PC-9 (cell line): ENCODE measurements at regions not wholly inside any gene's neighbourhood (a gene's known extent, or its start where the extent isn't known, plus 50 kb on each side); places are given as distances from the start of the nearest gene placed in this dataset.

Experiments
- BruUV-seq: library from RNA; stranded (reverse); fragments of 400-500 nt; replicated peaks from 2 replicates; lab custom pipeline; 2021; lab: Mats Ljungman, UMichigan
- CTCF ChIA-PET: fragments of 300-600 bp; sonication (Branson Sonifier 250); formaldehyde crosslinking; loops from one replicate; lab custom pipeline; 2022; ENCODE audit warnings: antibody characterized with exemption; lab: Charles Lee
- POLR2A ChIA-PET: fragments of 300-600 bp; sonication (Branson Sonifier 250); formaldehyde crosslinking; loops from one replicate; lab custom pipeline; 2022; ENCODE audit warnings: antibody characterized with exemption; ENCODE audit not compliant: unreplicated experiment; lab: Charles Lee
- DNase-seq, 2 experiments: peaks; one replicate each; pipeline versions ENCODE4 v3.0.0 to v3.0.0-alpha.2; 2015 to 2022; ENCODE audit warnings: mixed read lengths in 1 of 2
- H2AFZ ChIP-seq: fragments of 200-600 bp; sonication (generic); 2 replicates; pipeline ENCODE4 v1.8.1; 2017; ENCODE audit warnings: antibody characterized with exemption
- H3F3A ChIP-seq: fragments of 200-600 bp; sonication (generic); 2 replicates; pipeline ENCODE4 v1.8.1; 2017; ENCODE audit warnings: antibody characterized with exemption, mild to moderate bottlenecking, low read depth; ENCODE audit not compliant: insufficient read depth
- H3K27ac ChIP-seq: fragments of 200-600 bp; sonication (generic); 2 replicates; pipeline ENCODE4 v1.6.1; 2016; ENCODE audit warnings: mixed run types
- H3K27me3 ChIP-seq: fragments of 200-600 bp; sonication (generic); 2 replicates; pipeline ENCODE4 v1.6.1; 2016; ENCODE audit warnings: low read depth, mixed run types; ENCODE audit not compliant: insufficient read depth
- H3K36me3 ChIP-seq: fragments of 200-600 bp; sonication (generic); 2 replicates; pipeline ENCODE4 v1.6.1; 2016; ENCODE audit warnings: low read depth, mixed run types
- H3K4me1 ChIP-seq: fragments of 200-600 bp; sonication (generic); replicated peaks from 2 replicates; pipeline ENCODE4 v1.6.1; 2016; ENCODE audit warnings: mixed run types; ENCODE audit not compliant: insufficient read depth
- H3K4me2 ChIP-seq: fragments of 200-600 bp; sonication (generic); 2 replicates; pipeline ENCODE4 v1.6.1; 2017; ENCODE audit warnings: mixed run types
- H3K4me3 ChIP-seq: fragments of 200-600 bp; sonication (generic); 2 replicates; pipeline ENCODE4 v1.6.1; 2016; ENCODE audit warnings: mixed run types
- H3K79me2 ChIP-seq: fragments of 200-600 bp; sonication (generic); 2 replicates; pipeline ENCODE4 v1.6.1; 2017; ENCODE audit warnings: low read depth, mixed run types
- H3K9me2 ChIP-seq: fragments of 200-600 bp; sonication (generic); 2 replicates; pipeline ENCODE4 v1.8.1; 2017; ENCODE audit warnings: mild to moderate bottlenecking; ENCODE audit not compliant: insufficient read depth
- H3K9me3 ChIP-seq: fragments of 200-600 bp; sonication (generic); 2 replicates; pipeline ENCODE4 v1.8.1; 2016; ENCODE audit warnings: low read depth; ENCODE audit not compliant: insufficient read depth
- H4K20me1 ChIP-seq: fragments of 200-600 bp; sonication (generic); 2 replicates; pipeline ENCODE4 v1.8.1; 2017; ENCODE audit not compliant: insufficient read depth
- EZH2 ChIP-seq: fragments of 200-600 bp; sonication (generic); IDR thresholded peaks from 2 replicates; pipeline ENCODE4 v1.8.0; 2017; ENCODE audit warnings: antibody characterized with exemption, low read depth
- intact Hi-C: fragments of 100-400 bp; cut with micrococcal nuclease; formaldehyde crosslinking; loops from one replicate; pipeline ENCODE4 v1.10.0; 2022; ENCODE audit not compliant: unreplicated experiment
- TF ChIP-seq, protein P1 (sequence below): fragments of 200-600 bp; sonication (generic); conservative IDR thresholded peaks from 2 replicates; pipeline ENCODE4 v1.6.1; 2017; ENCODE audit warnings: mixed run types, antibody characterized with exemption, mild to moderate bottlenecking, moderate library complexity

DNA sequence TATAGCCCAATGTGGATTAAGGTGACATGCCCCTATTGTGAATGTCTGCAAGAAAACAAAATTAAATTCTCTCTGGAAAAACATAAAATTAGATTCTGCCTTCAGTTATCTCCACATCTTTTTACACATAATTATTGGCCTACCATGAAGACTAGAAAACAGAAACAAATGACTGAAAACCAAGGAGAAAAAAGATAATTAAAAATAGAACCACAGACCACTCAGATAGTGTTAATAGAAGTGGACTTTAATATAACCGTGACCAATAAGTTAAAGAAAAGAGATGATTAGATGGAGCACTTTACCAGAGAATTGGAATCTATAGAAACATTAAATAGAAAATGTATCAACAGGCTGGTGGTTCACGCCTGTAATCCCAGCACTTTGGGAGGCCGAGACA lies 445.7 kb downstream of the EPM2A start:
- Histone ChIP-seq H4K20me1 (no peaks in the 10 kb centered on the region), H3K79me2 (no peaks in the 10 kb centered on the region), H3K36me3 (no peaks in the 10 kb centered on the region), H3K4me2 (no peak overlapping the region), H3K4me1 (no peaks in the 10 kb centered on the region), H3K9me3 (no peaks in the 10 kb centered on the region), H3F3A (no peaks in the 10 kb centered on the region), H3K27me3 (no peaks in the 10 kb centered on the region), H2AFZ (no peak overlapping the region), H3K27ac (no peak overlapping the region), H3K4me3 (no peak overlapping the region), H3K9me2 (no peaks in the 10 kb centered on the region; the same call in 1 of the 2 replicates)
- BruUV-seq = no TSS peak
- intact Hi-C loops = no loop called here
- TF ChIP-seq EZH2 = no peak
- TF ChIP-seq, protein P1, sequence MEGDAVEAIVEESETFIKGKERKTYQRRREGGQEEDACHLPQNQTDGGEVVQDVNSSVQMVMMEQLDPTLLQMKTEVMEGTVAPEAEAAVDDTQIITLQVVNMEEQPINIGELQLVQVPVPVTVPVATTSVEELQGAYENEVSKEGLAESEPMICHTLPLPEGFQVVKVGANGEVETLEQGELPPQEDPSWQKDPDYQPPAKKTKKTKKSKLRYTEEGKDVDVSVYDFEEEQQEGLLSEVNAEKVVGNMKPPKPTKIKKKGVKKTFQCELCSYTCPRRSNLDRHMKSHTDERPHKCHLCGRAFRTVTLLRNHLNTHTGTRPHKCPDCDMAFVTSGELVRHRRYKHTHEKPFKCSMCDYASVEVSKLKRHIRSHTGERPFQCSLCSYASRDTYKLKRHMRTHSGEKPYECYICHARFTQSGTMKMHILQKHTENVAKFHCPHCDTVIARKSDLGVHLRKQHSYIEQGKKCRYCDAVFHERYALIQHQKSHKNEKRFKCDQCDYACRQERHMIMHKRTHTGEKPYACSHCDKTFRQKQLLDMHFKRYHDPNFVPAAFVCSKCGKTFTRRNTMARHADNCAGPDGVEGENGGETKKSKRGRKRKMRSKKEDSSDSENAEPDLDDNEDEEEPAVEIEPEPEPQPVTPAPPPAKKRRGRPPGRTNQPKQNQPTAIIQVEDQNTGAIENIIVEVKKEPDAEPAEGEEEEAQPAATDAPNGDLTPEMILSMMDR = no peak
- CTCF ChIA-PET = no interaction called here
- DNase-seq = no peak
- POLR2A ChIA-PET = no interaction called here

DNA sequence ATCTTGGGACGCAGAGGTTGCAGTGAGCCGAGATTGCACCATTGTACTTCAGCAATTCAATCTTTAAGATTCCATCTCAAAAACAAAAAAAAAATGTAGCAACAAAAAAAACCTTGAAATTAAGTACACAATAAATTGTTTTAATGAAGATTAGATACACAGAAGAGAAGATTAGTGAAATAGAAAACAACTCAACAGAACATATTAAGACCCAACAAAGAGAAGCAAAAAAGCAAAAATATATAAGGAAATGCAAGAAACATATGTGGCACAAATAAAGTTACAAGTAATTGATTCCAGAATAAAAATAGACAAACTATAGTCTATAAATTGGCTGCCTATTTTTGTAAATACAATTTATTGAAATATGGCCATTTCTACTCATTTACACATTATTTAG lies 445.2 kb downstream of the EPM2A start:
- TF ChIP-seq EZH2 = no peak
- TF ChIP-seq, protein P1 = no peak
- no TSS peak for BruUV-seq
- no peaks in the 10 kb centered on the region for H4K20me1 ChIP-seq
- H3K9me3 ChIP-seq = no peaks in the 10 kb centered on the region
- POLR2A ChIA-PET = no interaction called here
- no peak overlapping the region for H2AFZ ChIP-seq
- no peaks in the 10 kb centered on the region for H3K4me1 ChIP-seq
- H3K4me3 ChIP-seq = no peak overlapping the region
- no peaks in the 10 kb centered on the region; the same call in 1 of the 2 replicates for H3K9me2 ChIP-seq
- H3K79me2 ChIP-seq = no peaks in the 10 kb centered on the region
- no peak overlapping the region for H3K4me2 ChIP-seq
- no peaks in the 10 kb centered on the region for H3K27me3 ChIP-seq
- H3F3A ChIP-seq = no peaks in the 10 kb centered on the region
- CTCF ChIA-PET = no interaction called here
- intact Hi-C loops = no loop called here
- H3K36me3 ChIP-seq = no peaks in the 10 kb centered on the region
- DNase-seq = no peak
- H3K27ac ChIP-seq = no peak overlapping the region

DNA sequence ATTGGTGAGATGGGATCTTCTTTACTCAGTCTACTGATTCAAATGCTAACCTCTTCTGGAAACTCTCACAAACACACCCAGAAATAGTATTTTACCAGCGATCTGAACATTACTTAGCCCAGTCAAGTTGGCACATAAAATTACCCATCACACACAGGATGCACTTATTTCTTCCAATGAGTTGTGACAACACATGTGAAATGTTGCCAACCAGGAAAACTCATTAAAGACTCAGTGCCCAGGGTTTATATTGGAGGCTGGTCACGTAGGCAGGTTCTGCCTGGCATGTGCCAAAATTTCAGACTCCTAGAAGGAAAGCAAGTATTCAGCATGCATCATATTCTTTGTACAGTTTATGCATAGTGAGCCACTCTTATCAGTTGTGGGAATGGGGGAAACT lies 443.3 kb downstream of the EPM2A start:
- Histone ChIP-seq H3K4me1 (no peaks in the 10 kb centered on the region), H2AFZ (no peak overlapping the region), H3K9me2 (no peaks in the 10 kb centered on the region; the same call in 1 of the 2 replicates), H3K4me3 (no peak overlapping the region), H3K36me3 (no peaks in the 10 kb centered on the region), H4K20me1 (no peaks in the 10 kb centered on the region), H3K79me2 (no peaks in the 10 kb centered on the region), H3K4me2 (no peak overlapping the region), H3K27ac (no peak overlapping the region), H3K27me3 (no peaks in the 10 kb centered on the region), H3F3A (no peaks in the 10 kb centered on the region), H3K9me3 (no peaks in the 10 kb centered on the region)
- ChIA-PET CTCF (no interaction called here), POLR2A (no interaction called here)
- intact Hi-C loops = no loop called here
- BruUV-seq = no TSS peak
- TF ChIP-seq, protein P1 = no peak
- no peak for TF ChIP-seq EZH2
- DNase-seq = no peak
